ENCODE measurements at regions not wholly inside any gene's neighbourhood (a gene's known extent, or its start where the extent isn't known, plus 50 kb on each side); places are given as distances from the start of the nearest gene placed in this dataset.

DNA sequence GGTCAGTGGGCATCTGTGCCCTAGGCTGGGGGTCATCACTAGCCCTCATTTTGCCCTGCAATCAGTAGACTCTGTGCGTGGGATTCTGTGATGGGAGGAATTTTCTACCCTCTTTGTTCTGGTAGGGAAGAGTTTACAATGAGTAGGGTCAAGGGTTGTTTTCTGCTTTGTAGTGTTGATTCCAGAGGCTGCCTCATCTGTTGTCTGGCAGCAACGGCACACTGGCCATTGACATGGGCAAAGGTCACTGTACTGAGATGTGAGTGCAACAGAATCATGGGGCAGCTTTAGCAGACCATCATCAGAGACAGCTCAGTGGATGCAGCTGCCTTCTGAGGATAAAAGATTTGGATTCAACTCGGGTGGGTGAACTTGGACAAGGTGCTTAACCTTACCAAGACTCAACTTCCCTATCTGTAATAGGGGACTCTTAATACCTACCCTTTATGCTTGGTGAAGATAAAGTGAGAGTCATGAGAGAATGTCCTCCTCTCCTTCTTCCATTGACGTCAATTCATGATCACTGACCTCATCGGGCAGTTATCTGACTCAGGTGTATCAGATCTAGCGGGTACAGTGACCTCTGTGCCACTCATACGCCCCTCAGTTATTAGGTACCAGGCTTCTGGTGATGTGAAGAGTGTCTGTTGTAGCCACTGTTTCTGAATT lies 127.5 kb downstream of the RPLP1 start:
- intact Hi-C loops (cut with micrococcal nuclease): loop anchor here (1.0 to 5.0 kb wide), 4 partner anchors 57 to 517 kb away; partner anchors contain the start of gene TLE3
- TF ChIP-seq, protein P1, sequence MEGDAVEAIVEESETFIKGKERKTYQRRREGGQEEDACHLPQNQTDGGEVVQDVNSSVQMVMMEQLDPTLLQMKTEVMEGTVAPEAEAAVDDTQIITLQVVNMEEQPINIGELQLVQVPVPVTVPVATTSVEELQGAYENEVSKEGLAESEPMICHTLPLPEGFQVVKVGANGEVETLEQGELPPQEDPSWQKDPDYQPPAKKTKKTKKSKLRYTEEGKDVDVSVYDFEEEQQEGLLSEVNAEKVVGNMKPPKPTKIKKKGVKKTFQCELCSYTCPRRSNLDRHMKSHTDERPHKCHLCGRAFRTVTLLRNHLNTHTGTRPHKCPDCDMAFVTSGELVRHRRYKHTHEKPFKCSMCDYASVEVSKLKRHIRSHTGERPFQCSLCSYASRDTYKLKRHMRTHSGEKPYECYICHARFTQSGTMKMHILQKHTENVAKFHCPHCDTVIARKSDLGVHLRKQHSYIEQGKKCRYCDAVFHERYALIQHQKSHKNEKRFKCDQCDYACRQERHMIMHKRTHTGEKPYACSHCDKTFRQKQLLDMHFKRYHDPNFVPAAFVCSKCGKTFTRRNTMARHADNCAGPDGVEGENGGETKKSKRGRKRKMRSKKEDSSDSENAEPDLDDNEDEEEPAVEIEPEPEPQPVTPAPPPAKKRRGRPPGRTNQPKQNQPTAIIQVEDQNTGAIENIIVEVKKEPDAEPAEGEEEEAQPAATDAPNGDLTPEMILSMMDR (IDR thresholded peaks at IDR 0.05; ENCODE audit: unreplicated experiment): no peak
- no peaks in the 10 kb centered on the region for H3K36me3 Mint-ChIP-seq (ENCODE audit: insufficient read depth, unreplicated experiment)
- no peaks in the 10 kb centered on the region for H3K9me3 Mint-ChIP-seq (ENCODE audit: unreplicated experiment)
- ChIA-PET CTCF (no interaction called here), POLR2A (interaction anchor here (1.8 kb wide), 1 partner anchor 22 kb away, joined by 6 read pairs; no protein-coding TSS in a partner anchor)
- no peak overlapping the region for H3K27ac Mint-ChIP-seq (ENCODE audit: low read depth, unreplicated experiment)
- H3K4me1 Mint-ChIP-seq (ENCODE audit: insufficient read depth, unreplicated experiment): peaks cover 21% of the 10 kb centered on the region
- H3K4me3 Mint-ChIP-seq (ENCODE audit: unreplicated experiment): no peak overlapping the region
- DNase-seq (ENCODE audit: unreplicated experiment): no peak
- no TSS peak for BruUV-seq (replicated peaks)
- no peaks in the 10 kb centered on the region for H3K27me3 Mint-ChIP-seq (ENCODE audit: insufficient read depth, unreplicated experiment)

DNA sequence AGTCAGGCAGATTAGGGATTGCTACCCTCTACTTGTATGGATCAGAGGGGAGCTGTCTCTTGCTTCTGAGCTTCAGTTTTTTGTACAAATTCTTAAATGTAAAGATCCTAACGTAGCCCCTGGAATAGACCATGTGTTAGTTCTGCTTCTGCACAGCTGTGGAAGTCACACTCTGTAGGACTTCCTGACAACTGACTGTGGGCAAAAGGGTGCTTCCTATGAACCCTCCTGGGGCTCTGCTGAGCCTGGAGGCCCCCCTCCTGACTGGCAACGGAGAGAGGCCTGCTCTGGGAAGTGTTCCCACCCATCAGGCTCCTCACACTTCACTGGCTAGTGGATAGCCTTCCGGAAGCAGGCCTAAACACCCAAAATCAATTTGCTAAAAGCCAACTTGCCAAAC lies 131.0 kb downstream of the RPLP1 start:
- H3K9me3 Mint-ChIP-seq (ENCODE audit: unreplicated experiment): no peaks in the 10 kb centered on the region
- H3K27ac Mint-ChIP-seq (ENCODE audit: low read depth, unreplicated experiment): no peak overlapping the region
- no peak overlapping the region for H3K4me3 Mint-ChIP-seq (ENCODE audit: unreplicated experiment)
- intact Hi-C loops (cut with micrococcal nuclease): no loop called here
- no peaks in the 10 kb centered on the region for H3K36me3 Mint-ChIP-seq (ENCODE audit: insufficient read depth, unreplicated experiment)
- H3K27me3 Mint-ChIP-seq (ENCODE audit: insufficient read depth, unreplicated experiment): no peaks in the 10 kb centered on the region
- peaks cover 18% of the 10 kb centered on the region for H3K4me1 Mint-ChIP-seq (ENCODE audit: insufficient read depth, unreplicated experiment)
- BruUV-seq (replicated peaks): no TSS peak
- TF ChIP-seq, protein P1 (IDR thresholded peaks at IDR 0.05; ENCODE audit: unreplicated experiment): no peak
- ChIA-PET CTCF (interaction anchor here (0.6 kb wide), 1 partner anchor 145 kb away, joined by 3 read pairs; no protein-coding TSS in a partner anchor), POLR2A (no interaction called here)
- no peak for DNase-seq (ENCODE audit: unreplicated experiment)

DNA sequence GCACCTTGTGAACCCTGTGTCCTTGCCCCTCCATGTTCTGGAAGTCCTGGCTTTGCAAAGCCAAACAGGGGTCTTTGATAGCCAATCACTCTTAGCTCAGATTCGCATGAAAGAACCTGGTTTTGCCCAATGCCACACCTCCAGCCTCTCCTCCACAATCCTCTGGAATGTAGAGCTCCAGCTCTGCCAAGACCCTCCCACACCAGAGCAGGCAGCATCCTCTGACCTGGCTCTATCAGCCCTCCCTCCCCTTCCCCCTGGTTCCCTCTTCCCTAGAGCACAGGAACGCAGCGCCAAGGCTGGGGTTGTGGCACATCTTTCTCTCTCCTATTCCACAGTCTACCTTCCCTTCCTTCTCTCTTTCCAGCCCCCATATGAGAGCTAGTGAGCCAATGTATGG lies 133.3 kb downstream of the RPLP1 start:
- ChIA-PET CTCF (interaction anchor here (0.5 to 1.5 kb wide), 3 partner anchors 9 to 23 kb away, joined by 3 to 5 read pairs (median 5); no protein-coding TSS in a partner anchor), POLR2A (interaction anchor here (0.8 kb wide), 1 partner anchor 870 kb away, joined by 3 read pairs; no protein-coding TSS in a partner anchor)
- TF ChIP-seq, protein P1 (IDR thresholded peaks at IDR 0.05; ENCODE audit: unreplicated experiment): no peak
- no peaks in the 10 kb centered on the region for H3K36me3 Mint-ChIP-seq (ENCODE audit: insufficient read depth, unreplicated experiment)
- intact Hi-C loops (cut with micrococcal nuclease): no loop called here
- H3K4me3 Mint-ChIP-seq (ENCODE audit: unreplicated experiment): no peak overlapping the region
- H3K27ac Mint-ChIP-seq (ENCODE audit: low read depth, unreplicated experiment): no peak overlapping the region
- H3K27me3 Mint-ChIP-seq (ENCODE audit: insufficient read depth, unreplicated experiment): no peaks in the 10 kb centered on the region
- BruUV-seq (replicated peaks): no TSS peak
- DNase-seq (ENCODE audit: unreplicated experiment): no peak
- H3K4me1 Mint-ChIP-seq (ENCODE audit: insufficient read depth, unreplicated experiment): peaks cover 13% of the 10 kb centered on the region
- no peaks in the 10 kb centered on the region for H3K9me3 Mint-ChIP-seq (ENCODE audit: unreplicated experiment)

DNA sequence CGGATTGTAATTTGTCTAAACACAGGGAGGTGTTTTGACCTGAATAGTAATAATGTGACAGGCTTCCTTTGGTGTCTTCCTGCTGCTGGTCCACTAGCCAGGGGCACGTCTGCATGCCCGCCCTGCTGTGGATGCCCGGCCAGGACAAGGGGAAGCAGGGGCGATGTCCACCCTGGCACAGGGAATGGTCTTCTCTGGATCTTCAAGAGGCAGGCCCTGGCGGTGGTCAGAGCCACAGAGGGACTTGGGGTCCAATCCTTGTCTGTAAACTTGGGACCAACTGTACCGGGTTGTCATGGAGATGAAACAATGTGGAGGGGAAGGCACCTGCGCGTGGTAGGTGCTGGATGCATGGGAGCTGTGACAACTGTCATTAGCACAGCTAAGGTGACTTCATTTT lies 134.1 kb downstream of the RPLP1 start:
- Mint-ChIP-seq H3K27me3 (ENCODE audit: insufficient read depth, unreplicated experiment) (no peaks in the 10 kb centered on the region), H3K27ac (ENCODE audit: low read depth, unreplicated experiment) (no peak overlapping the region)
- no peak for DNase-seq (ENCODE audit: unreplicated experiment)

More for the DNA sequence above, 134.1 kb downstream of the RPLP1 start:
- CTCF ChIA-PET: interaction anchor here (1.5 kb wide), 1 partner anchor 11 kb away, joined by 5 read pairs; no protein-coding TSS in a partner anchor
- POLR2A ChIA-PET: no interaction called here
- TF ChIP-seq, protein P1 (IDR thresholded peaks at IDR 0.05; ENCODE audit: unreplicated experiment): no peak
- intact Hi-C loops (cut with micrococcal nuclease): no loop called here
- no peaks in the 10 kb centered on the region for H3K36me3 Mint-ChIP-seq (ENCODE audit: insufficient read depth, unreplicated experiment)
- peaks cover 18% of the 10 kb centered on the region for H3K4me1 Mint-ChIP-seq (ENCODE audit: insufficient read depth, unreplicated experiment)
- no peaks in the 10 kb centered on the region for H3K9me3 Mint-ChIP-seq (ENCODE audit: unreplicated experiment)
- no peak overlapping the region for H3K4me3 Mint-ChIP-seq (ENCODE audit: unreplicated experiment)
- BruUV-seq (replicated peaks): no TSS peak
